Pancreas (tissue), 10 donors: ENCODE measurements at regions not wholly inside any gene's neighbourhood (a gene's known extent, or its start where the extent isn't known, plus 50 kb on each side); places are given as distances from the start of the nearest gene placed in this dataset.

ENCODE experiments used
- ATAC-seq, 4 donors: fragments of 200-7000 bp; cut with Tn5 transposase; one replicate each; pipeline versions ENCODE4 v1.8.0 to v1.9.1; 2020; ENCODE audit warnings: mild to moderate bottlenecking in 4 of 4, moderate library complexity in 4 of 4
- DNase-seq, 6 donors: peaks; one replicate each; pipeline ENCODE4 v3.0.0-alpha.2; 2020
- FAIRE-seq: peaks from 2 replicates; lab custom pipeline; 2012; peaks lifted over from hg19 to GRCh38; lab: Jason Lieb, UNC
- H3K27ac ChIP-seq, 4 donors: fragments of 200-600 bp; sonication (generic); 1 replicate in 3 of 4; 2 replicates in 1 of 4; pipeline versions ENCODE4 v1.5.0 to v1.8.0; 2020
- H3K27me3 ChIP-seq, 4 donors: fragments of 200-600 bp; one replicate each; pipeline ENCODE4 v1.8.0; 2021
- H3K36me3 ChIP-seq, 3 donors: fragments of 200-600 bp; sonication (generic) in 1 of 3; one replicate each; pipeline versions ENCODE4 v1.5.0 to v1.8.0; 2020 to 2021
- H3K4me1 ChIP-seq, 3 donors: fragments of 200-600 bp; one replicate each; pipeline ENCODE4 v1.8.0; 2021
- H3K4me3 ChIP-seq, 4 donors: fragments of 200-600 bp; sonication (generic) in 2 of 4; one replicate each; pipeline versions ENCODE4 v1.5.0 to v1.8.0; 2020 to 2021
- H3K9me3 ChIP-seq, 4 donors: fragments of 200-600 bp; one replicate each; pipeline ENCODE4 v1.8.0; 2021
- WGBS, 2 donors: extraction: QIAGEN DNeasy Blood & Tissue Kit; methylation state at CpG; one replicate each; pipeline ENCODE4 v1.1.7; 2013; 5-methylcytosine and 5-hydroxymethylcytosine counted together
- intact Hi-C, 3 donors: fragments of 100-400 bp; cut with DNase I; formaldehyde crosslinking; loops; one replicate each; pipeline versions ENCODE4 v1.11.1 to v1.14.2; 2022
- TF ChIP-seq, protein P1 (sequence below), 4 donors: fragments of 200-600 bp; sonication (generic) in 3 of 4; IDR thresholded peaks; one replicate each; pipeline versions ENCODE4 v1.5.0 to v1.8.0; 2021; ENCODE audit warnings: antibody characterized with exemption in 4 of 4
- donor health status: healthy with polysubstance abuse.
- donor health status: DM: no; HTN: no; CAD: no; lungs with moderate emphysema.
- donor health status: DM: no; HTN: no; CAD: no.
- donor health status: control.
- donor health status: control.
- donor health status: Bipolar disorder and iron deficiency.
- donor health status: DM: yes; HTN: yes; CAD: no.
- donor health status: DM: no; HTN: no; CAD: no.
- donor health status: DM: no; HTN: no; CAD: no.
- donor health status: DM: yes; HTN: yes; CAD: no.

DNA sequence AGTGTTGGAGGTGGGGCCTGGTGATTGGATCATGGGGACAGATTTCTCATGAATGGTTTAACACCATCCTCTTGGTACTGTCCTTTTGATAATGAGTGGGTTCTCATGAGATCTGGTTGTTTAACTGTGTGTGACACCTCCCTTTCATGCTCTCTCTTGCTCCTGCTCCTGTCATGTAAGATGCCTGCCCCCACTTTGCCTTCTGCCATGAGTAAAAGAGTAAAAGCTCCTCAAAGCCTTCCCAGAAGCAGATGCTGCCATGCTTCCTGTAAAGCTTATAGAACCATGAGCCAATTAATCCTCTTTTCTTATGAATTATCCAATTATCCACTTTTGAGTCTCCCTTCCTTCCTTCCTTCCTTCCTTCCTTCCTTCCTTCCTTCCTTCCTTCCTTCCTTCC lies 317.7 kb downstream of the RDH14 start:
- Histone ChIP-seq H3K4me3 (no peak overlapping the region), H3K36me3 (no peaks in the 10 kb centered on the region), H3K27ac (no peak overlapping the region), H3K4me1 (no peaks in the 10 kb centered on the region), H3K9me3 (no peaks in the 10 kb centered on the region), H3K27me3 (peaks cover 0 to 3% (median 0%) of the 10 kb centered on the region in 4 donors)
- TF ChIP-seq, protein P1, sequence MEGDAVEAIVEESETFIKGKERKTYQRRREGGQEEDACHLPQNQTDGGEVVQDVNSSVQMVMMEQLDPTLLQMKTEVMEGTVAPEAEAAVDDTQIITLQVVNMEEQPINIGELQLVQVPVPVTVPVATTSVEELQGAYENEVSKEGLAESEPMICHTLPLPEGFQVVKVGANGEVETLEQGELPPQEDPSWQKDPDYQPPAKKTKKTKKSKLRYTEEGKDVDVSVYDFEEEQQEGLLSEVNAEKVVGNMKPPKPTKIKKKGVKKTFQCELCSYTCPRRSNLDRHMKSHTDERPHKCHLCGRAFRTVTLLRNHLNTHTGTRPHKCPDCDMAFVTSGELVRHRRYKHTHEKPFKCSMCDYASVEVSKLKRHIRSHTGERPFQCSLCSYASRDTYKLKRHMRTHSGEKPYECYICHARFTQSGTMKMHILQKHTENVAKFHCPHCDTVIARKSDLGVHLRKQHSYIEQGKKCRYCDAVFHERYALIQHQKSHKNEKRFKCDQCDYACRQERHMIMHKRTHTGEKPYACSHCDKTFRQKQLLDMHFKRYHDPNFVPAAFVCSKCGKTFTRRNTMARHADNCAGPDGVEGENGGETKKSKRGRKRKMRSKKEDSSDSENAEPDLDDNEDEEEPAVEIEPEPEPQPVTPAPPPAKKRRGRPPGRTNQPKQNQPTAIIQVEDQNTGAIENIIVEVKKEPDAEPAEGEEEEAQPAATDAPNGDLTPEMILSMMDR (IDR thresholded peaks at IDR 0.05): no peak
- DNase-seq (no peak), ATAC-seq (no peak), FAIRE-seq (no peak)
- intact Hi-C loops: no loop called here

DNA sequence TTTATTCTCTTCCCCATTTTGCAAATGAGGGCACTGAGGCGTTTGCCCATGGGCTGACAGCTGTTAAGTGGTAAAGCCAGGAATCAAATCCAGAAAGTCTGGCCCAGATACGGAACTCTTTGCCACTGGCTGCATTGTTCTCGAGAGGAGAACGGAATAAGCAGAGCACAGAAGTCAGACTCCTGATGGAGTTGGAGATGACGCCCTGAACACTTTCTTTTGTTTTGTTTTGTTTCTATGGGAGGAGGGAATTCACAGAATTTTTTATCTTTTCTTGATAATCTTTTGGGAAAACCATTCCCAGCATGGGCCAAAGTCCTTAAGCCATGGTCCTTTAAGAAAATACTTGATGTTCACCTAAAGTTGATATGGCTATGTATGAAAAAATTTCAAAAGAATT lies 322.2 kb downstream of the RDH14 start:
- DNase-seq: no peak
- Histone ChIP-seq H3K27ac (no peak overlapping the region), H3K27me3 (peaks cover 0 to 5% (median 0%) of the 10 kb centered on the region in 4 donors), H3K9me3 (no peaks in the 10 kb centered on the region), H3K36me3 (no peaks in the 10 kb centered on the region), H3K4me3 (no peak overlapping the region), H3K4me1 (no peaks in the 10 kb centered on the region)
- intact Hi-C loops: no loop called here
- TF ChIP-seq, protein P1 (IDR thresholded peaks at IDR 0.05): no peak
- no peak for ATAC-seq
- WGBS, 2 donors: 67 to 76% methylated on average over 5 of the region's 5 CpGs
- FAIRE-seq: no peak

DNA sequence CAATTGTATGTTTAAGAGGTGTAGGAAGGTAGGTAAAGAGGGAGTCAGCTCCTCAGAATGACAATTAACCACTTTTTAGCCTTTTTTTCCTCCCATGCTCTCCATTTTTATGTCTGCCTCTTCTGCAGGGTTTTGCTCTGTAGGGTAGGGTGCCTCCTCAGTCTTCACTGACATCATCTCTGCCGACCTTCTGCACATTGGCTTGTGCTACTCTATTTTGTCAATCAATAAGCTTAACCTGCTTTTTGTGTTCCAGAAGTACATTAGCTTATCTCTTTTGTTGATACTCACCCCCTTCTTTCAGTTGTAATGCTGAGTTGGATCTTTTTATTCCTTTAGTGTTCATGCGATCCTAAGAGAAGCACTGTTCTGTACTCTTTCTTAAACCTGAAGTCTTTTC lies 323.2 kb downstream of the RDH14 start:
- no peak for ATAC-seq
- Histone ChIP-seq H3K4me1 (peaks cover 0 to 8% (median 0%) of the 10 kb centered on the region in 3 donors), H3K27ac (no peak overlapping the region), H3K27me3 (peaks cover 0 to 5% (median 0%) of the 10 kb centered on the region in 4 donors), H3K9me3 (no peaks in the 10 kb centered on the region), H3K4me3 (no peak overlapping the region), H3K36me3 (no peaks in the 10 kb centered on the region)
- WGBS, 2 donors: 20 to 24% methylated on average over 2 of the region's 2 CpGs
- TF ChIP-seq, protein P1 (IDR thresholded peaks at IDR 0.05): no peak
- FAIRE-seq: no peak
- no peak for DNase-seq
- intact Hi-C loops: no loop called here

DNA sequence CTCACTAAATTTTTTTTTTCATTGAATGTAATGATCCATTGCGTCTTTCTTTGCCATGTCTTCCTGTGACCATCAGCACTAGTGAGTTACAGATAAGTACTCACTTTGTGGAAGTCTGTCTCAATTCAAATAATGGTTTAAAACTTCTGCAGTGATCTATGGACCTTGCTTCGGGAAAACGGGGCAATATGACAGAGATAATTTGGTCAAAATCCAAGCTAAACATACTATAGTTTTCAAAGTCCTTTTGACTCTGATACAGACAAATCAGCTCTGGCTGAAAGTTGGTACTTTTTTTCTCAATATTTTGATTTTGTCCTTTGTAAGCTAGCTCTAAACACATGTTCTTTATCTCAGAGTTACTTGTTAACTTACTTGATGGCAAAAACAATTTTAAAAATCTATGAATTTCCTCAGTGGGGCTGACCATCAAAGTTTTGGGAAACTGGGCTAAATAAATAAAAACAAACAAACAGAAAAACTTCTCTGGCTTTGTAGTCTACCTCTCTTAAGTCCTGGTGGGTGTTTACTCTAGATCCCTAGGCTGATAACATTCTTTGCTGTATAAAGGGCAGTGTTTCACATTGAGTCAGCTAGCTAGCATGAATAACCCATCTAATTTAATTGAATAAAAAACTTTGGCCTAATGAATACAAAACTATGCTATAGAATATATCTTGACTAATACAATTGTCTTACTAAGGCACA lies 327.6 kb downstream of the RDH14 start:
- TF ChIP-seq, protein P1 (IDR thresholded peaks at IDR 0.05): no peak
- DNase-seq: no peak
- Histone ChIP-seq H3K27me3 (peaks cover 0 to 4% (median 0%) of the 10 kb centered on the region in 4 donors), H3K9me3 (no peaks in the 10 kb centered on the region), H3K4me3 (no peak overlapping the region), H3K36me3 (no peaks in the 10 kb centered on the region), H3K27ac (no peak overlapping the region), H3K4me1 (peaks cover 0 to 8% (median 0%) of the 10 kb centered on the region in 3 donors)
- FAIRE-seq: no peak
- WGBS, 2 donors: 9 to 18% methylated on average over 3 of the region's 3 CpGs
- ATAC-seq: peak in 1 of 4 donors; percentile 53
- intact Hi-C loops: no loop called here

DNA sequence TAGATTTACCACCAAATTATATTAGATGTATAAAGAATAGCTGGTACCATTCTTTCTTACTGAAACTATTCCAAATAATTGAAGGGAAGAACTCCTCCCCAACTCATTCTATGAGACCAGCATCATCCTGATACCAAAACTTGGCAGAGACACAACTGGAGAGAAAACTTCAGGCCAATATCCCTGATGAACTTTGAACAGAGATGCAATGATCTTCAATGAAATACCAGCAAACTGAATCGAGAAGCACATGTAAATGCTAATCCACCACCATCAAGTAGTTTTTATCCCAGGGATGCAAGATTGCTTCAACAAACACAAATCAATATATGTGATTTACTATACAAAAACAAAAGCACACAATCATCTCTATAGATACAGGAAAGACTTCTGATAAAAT lies 329.8 kb downstream of the RDH14 start:
- intact Hi-C loops: no loop called here
- FAIRE-seq (no peak), DNase-seq (no peak), ATAC-seq (no peak)
- Histone ChIP-seq H3K4me3 (no peak overlapping the region), H3K9me3 (no peaks in the 10 kb centered on the region), H3K27ac (no peak overlapping the region), H3K4me1 (peaks cover 0 to 8% (median 0%) of the 10 kb centered on the region in 3 donors), H3K27me3 (no peaks in the 10 kb centered on the region), H3K36me3 (no peaks in the 10 kb centered on the region)
- TF ChIP-seq, protein P1 (IDR thresholded peaks at IDR 0.05): no peak
- WGBS, 2 donors: 49 to 64% methylated on average over 1 of the region's 1 CpG
